IMR-90 (cell line): ENCODE measurements at regions not wholly inside any gene's neighbourhood (a gene's known extent, or its start where the extent isn't known, plus 50 kb on each side); places are given as distances from the start of the nearest gene placed in this dataset.

Experiments
- ATAC-seq: fragments of 200-7000 bp; cut with Tn5 transposase; 2 replicates; pipeline ENCODE4 v1.9.1; 2020; ENCODE audit warnings: low read depth, mild to moderate bottlenecking, moderate library complexity
- BruUV-seq: library from RNA; stranded (reverse); fragments of 400-500 nt; replicated peaks from 2 replicates; lab custom pipeline; 2021; lab: Mats Ljungman, UMichigan
- CTCF ChIA-PET: fragments of 300-600 bp; formaldehyde crosslinking; extraction: SDS; loops from one replicate; lab custom pipeline; 2021; ENCODE audit warnings: antibody characterized with exemption; lab: Yijun Ruan, JAX
- POLR2A ChIA-PET: fragments of 300-600 bp; sonication (Branson Sonifier 250); formaldehyde crosslinking; loops from one replicate; lab custom pipeline; 2022; ENCODE audit warnings: antibody characterized with exemption; ENCODE audit not compliant: unreplicated experiment; lab: Charles Lee
- DNase-seq: peaks from one replicate; pipeline ENCODE4 v3.0.0; 2013
- H2AFZ ChIP-seq: replicated peaks from 2 replicates; pipeline ENCODE3; 2013; ENCODE audit warnings: low read length, mild to moderate bottlenecking; ENCODE audit not compliant: poor library complexity
- H2AK5ac ChIP-seq: 2 replicates; pipeline ENCODE4 v1.6.1; 2013; ENCODE audit warnings: low read depth, low read length, inconsistent platforms
- H2AK9ac ChIP-seq: replicated peaks from 2 replicates; pipeline ENCODE3; 2013; ENCODE audit warnings: mild to moderate bottlenecking, low read depth, low read length, moderate library complexity; ENCODE audit not compliant: poor library complexity
- H2BK120ac ChIP-seq: 2 replicates; pipeline ENCODE4 v1.6.1; 2013; ENCODE audit warnings: low read depth, low read length, inconsistent platforms
- H2BK15ac ChIP-seq: 3 replicates; pipeline ENCODE4 v1.6.1; 2013; ENCODE audit warnings: low read depth, low read length, inconsistent platforms
- H2BK20ac ChIP-seq: 2 replicates; pipeline ENCODE4 v1.6.1; 2013; ENCODE audit warnings: low read depth, mild to moderate bottlenecking, inconsistent platforms, low read length, moderate library complexity
- H2BK5ac ChIP-seq: 2 replicates; pipeline ENCODE4 v1.6.1; 2013; ENCODE audit warnings: mild to moderate bottlenecking, low read depth, low read length, inconsistent platforms; ENCODE audit not compliant: poor library complexity, severe bottlenecking
- H3K14ac ChIP-seq: replicated peaks from 2 replicates; pipeline ENCODE4 v1.6.1; 2013; ENCODE audit warnings: low read depth, low read length, inconsistent platforms
- H3K18ac ChIP-seq: 2 replicates; pipeline ENCODE4 v1.6.1; 2013; ENCODE audit warnings: low read depth, low read length, control low read depth
- H3K23ac ChIP-seq: 2 replicates; pipeline ENCODE4 v1.6.1; 2013; ENCODE audit warnings: low read depth, low read length, inconsistent platforms
- H3K27ac ChIP-seq: 2 replicates; pipeline ENCODE4 v1.5.1; 2013; ENCODE audit warnings: mild to moderate bottlenecking, control low read depth, low read length; ENCODE audit not compliant: insufficient read depth
- H3K27me3 ChIP-seq: 2 replicates; pipeline ENCODE4 v1.6.1; 2013; ENCODE audit warnings: low read length; ENCODE audit not compliant: control insufficient read depth, insufficient read depth
- H3K36me3 ChIP-seq: 2 replicates; pipeline ENCODE4 v1.6.1; 2013; ENCODE audit warnings: low read length, mixed read lengths; ENCODE audit not compliant: control insufficient read depth, insufficient read depth
- H3K4ac ChIP-seq: 2 replicates; pipeline ENCODE4 v1.6.1; 2013; ENCODE audit warnings: low read depth, low read length, inconsistent platforms
- H3K4me1 ChIP-seq: 2 replicates; pipeline ENCODE4 v1.6.1; 2013; ENCODE audit warnings: low read length, mixed read lengths; ENCODE audit not compliant: control insufficient read depth, insufficient read depth
- H3K4me2 ChIP-seq: 2 replicates; pipeline ENCODE4 v1.6.1; 2013; ENCODE audit warnings: low read depth, mild to moderate bottlenecking, control low read depth, low read length, moderate library complexity
- H3K4me3 ChIP-seq: 2 replicates; pipeline ENCODE4 v1.5.1; 2013; ENCODE audit warnings: low read depth, mild to moderate bottlenecking, control low read depth, low read length, moderate library complexity; ENCODE audit not compliant: insufficient read depth
- H3K56ac ChIP-seq: 2 replicates; pipeline ENCODE4 v1.6.1; 2013; ENCODE audit warnings: low read length, inconsistent platforms; ENCODE audit not compliant: insufficient read depth; ENCODE audit errors: extremely low read depth
- H3K79me1 ChIP-seq, 2 experiments: 2 replicates each; pipeline ENCODE4 v1.6.1; 2013; ENCODE audit warnings: low read length in 2 of 2, inconsistent platforms in 1 of 2, low read depth in 1 of 2
- H3K9ac ChIP-seq: 2 replicates; pipeline ENCODE4 v1.6.1; 2013; ENCODE audit warnings: low read depth, low read length, control low read depth
- H3K9me1 ChIP-seq: 2 replicates; pipeline ENCODE4 v1.6.1; 2013; ENCODE audit warnings: low read length, inconsistent platforms; ENCODE audit not compliant: insufficient read depth
- H3K9me3 ChIP-seq: 2 replicates; pipeline ENCODE4 v1.6.1; 2013; ENCODE audit warnings: low read length; ENCODE audit not compliant: control insufficient read depth, insufficient read depth
- H4K20me1 ChIP-seq: 2 replicates; pipeline ENCODE4 v1.6.1; 2013; ENCODE audit warnings: low read length, inconsistent platforms; ENCODE audit not compliant: insufficient read depth
- H4K5ac ChIP-seq: 2 replicates; pipeline ENCODE4 v1.6.1; 2013; ENCODE audit warnings: mild to moderate bottlenecking, low read depth, low read length, control low read depth
- H4K8ac ChIP-seq, 2 experiments: 2 replicates each; pipeline ENCODE4 v1.6.1; 2013; ENCODE audit warnings: low read depth in 2 of 2, low read length in 2 of 2, control low read depth in 1 of 2, inconsistent platforms in 1 of 2
- H4K91ac ChIP-seq: 2 replicates; pipeline ENCODE4 v1.6.1; 2013; ENCODE audit warnings: low read depth, low read length, inconsistent platforms; ENCODE audit not compliant: insufficient read depth
- BHLHE40 ChIP-seq: fragments of 150-350 bp; IDR thresholded peaks from 2 replicates; pipeline ENCODE4 v1.6.1; 2016; ENCODE audit warnings: mild to moderate bottlenecking, low read depth, low read length
- CEBPB ChIP-seq: IDR thresholded peaks from 2 replicates; pipeline ENCODE4 v1.6.1; 2012; ENCODE audit warnings: low read depth, low read length, improper control_type of control experiment
- CHD1 ChIP-seq: IDR thresholded peaks from 2 replicates; pipeline ENCODE4 v1.6.1; 2012; ENCODE audit warnings: low read depth, low read length, improper control_type of control experiment
- CTCF ChIP-seq: conservative IDR thresholded peaks from 2 replicates; pipeline ENCODE4 v1.5.1; 2012; ENCODE audit warnings: mild to moderate bottlenecking, low read depth, low read length, improper control_type of control experiment
- ELK1 ChIP-seq: fragments of 150-350 bp; IDR thresholded peaks from 2 replicates; pipeline ENCODE4 v1.6.1; 2016; ENCODE audit warnings: low read depth, mild to moderate bottlenecking, low read length, moderate library complexity, borderline replicate concordance
- FOS ChIP-seq: fragments of 150-350 bp; IDR thresholded peaks from 2 replicates; pipeline ENCODE4 v1.6.1; 2016; ENCODE audit warnings: low read depth, low read length
- MAFK ChIP-seq: IDR thresholded peaks from 2 replicates; pipeline ENCODE4 v1.6.1; 2012; ENCODE audit warnings: low read depth, low read length, improper control_type of control experiment
- MAZ ChIP-seq: IDR thresholded peaks from 2 replicates; pipeline ENCODE4 v1.6.1; 2012; ENCODE audit warnings: low read depth, mild to moderate bottlenecking, low read length, improper control_type of control experiment, moderate library complexity, borderline replicate concordance
- MXI1 ChIP-seq: IDR thresholded peaks from 2 replicates; pipeline ENCODE4 v1.6.1; 2012; ENCODE audit warnings: low read depth, mild to moderate bottlenecking, low read length, moderate library complexity, borderline replicate concordance
- NFE2L2 ChIP-seq: fragments of 150-350 bp; IDR thresholded peaks from 2 replicates; pipeline ENCODE4 v1.6.1; 2016; ENCODE audit warnings: low read depth, mild to moderate bottlenecking, low read length
- POLR2A ChIP-seq: IDR thresholded peaks from 2 replicates; pipeline ENCODE4 v1.6.1; 2012; ENCODE audit warnings: mild to moderate bottlenecking, low read depth, low read length
- RAD21 ChIP-seq: IDR thresholded peaks from 2 replicates; pipeline ENCODE4 v1.6.1; 2012; ENCODE audit warnings: low read length, improper control_type of control experiment
- RCOR1 ChIP-seq: IDR thresholded peaks from 2 replicates; pipeline ENCODE4 v1.6.1; 2012; ENCODE audit warnings: mild to moderate bottlenecking, low read length, improper control_type of control experiment; ENCODE audit not compliant: insufficient replicate concordance
- RFX5 ChIP-seq: IDR thresholded peaks from 2 replicates; pipeline ENCODE4 v1.8.0; 2012; ENCODE audit warnings: low read depth, mild to moderate bottlenecking, low read length, moderate library complexity
- SMC3 ChIP-seq: fragments of 150-350 bp; IDR thresholded peaks from 2 replicates; pipeline ENCODE4 v1.6.1; 2016; ENCODE audit warnings: low read depth, mild to moderate bottlenecking, antibody characterized with exemption, low read length, moderate library complexity
- USF2 ChIP-seq: fragments of 150-350 bp; IDR thresholded peaks from 2 replicates; pipeline ENCODE4 v1.6.1; 2017; ENCODE audit warnings: mild to moderate bottlenecking, antibody characterized with exemption, low read length, low read depth
- WGBS, 2 experiments: methylation state at CpG; one replicate each; pipeline versions ENCODE4 v1.1.5 to v1.1.7; 2013; ENCODE audit warnings: missing lambda C conversion rate in 2 of 2; ENCODE audit not compliant: insufficient read length in 1 of 2; ENCODE audit errors: extremely low coverage in 2 of 2; 5-methylcytosine and 5-hydroxymethylcytosine counted together
- dilution Hi-C: fragments of 300-500 bp; cut with HindIII; formaldehyde crosslinking; loops from one replicate; pipeline ENCODE4 v1.14.3; 2018; ENCODE audit warnings: low sequenced_read_pairs; ENCODE audit not compliant: unreplicated experiment
- in situ Hi-C: fragments of 300-500 bp; cut with MboI; formaldehyde crosslinking; loops from 3 replicates; pipeline ENCODE4 v1.14.3; 2019; ENCODE audit warnings: low sequenced_read_pairs, inconsistent platforms, mixed read lengths
- intact Hi-C: fragments of 100-400 bp; cut with micrococcal nuclease; formaldehyde crosslinking; loops from 2 replicates; pipeline ENCODE4 v1.10.0; 2022

GRCh38 chr5:39700523-39700922, 275.7 kb upstream of the DAB2 start:
- H4K20me1 ChIP-seq = no peaks in the 10 kb centered on the region
- no peak overlapping the region for H4K5ac ChIP-seq
- H3K27me3 ChIP-seq = no peaks in the 10 kb centered on the region
- H3K79me1 ChIP-seq = no peaks in the 10 kb centered on the region
- intact Hi-C loops = no loop called here
- H4K91ac ChIP-seq = no peak overlapping the region
- no peak overlapping the region for H3K9ac ChIP-seq
- WGBS, 2 experiments = no CpG with 5 or more reads among the region's 1 CpG
- CTCF ChIA-PET = interaction anchor here (1.3 kb wide), 1 partner anchor 16 kb away, joined by 4 read pairs; no protein-coding TSS in a partner anchor
- no peak overlapping the region for H3K56ac ChIP-seq
- H2AFZ ChIP-seq = no peak overlapping the region
- no peaks in the 10 kb centered on the region for H3K9me3 ChIP-seq
- H3K4me1 ChIP-seq = no peaks in the 10 kb centered on the region
- in situ Hi-C loops = no loop called here
- dilution Hi-C loops = no loop called here
- no peak overlapping the region for H3K18ac ChIP-seq
- no peaks in the 10 kb centered on the region for H3K36me3 ChIP-seq
- DNase-seq (no peak), ATAC-seq (no peak)
- no peak overlapping the region for H4K8ac ChIP-seq
- no peak overlapping the region for H2BK120ac ChIP-seq
- no peak overlapping the region for H2BK15ac ChIP-seq
- H3K27ac ChIP-seq = no peak overlapping the region
- no peak overlapping the region for H3K4me2 ChIP-seq
- no peak overlapping the region for H2AK5ac ChIP-seq
- no peak overlapping the region for H3K4me3 ChIP-seq
- no peak overlapping the region for H3K14ac ChIP-seq
- H3K4ac ChIP-seq = no peak overlapping the region
- BruUV-seq = no TSS peak
- H3K9me1 ChIP-seq = no peaks in the 10 kb centered on the region
- TF ChIP-seq RFX5 = no peak
- TF ChIP-seq MXI1 = no peak
- TF ChIP-seq POLR2A = no peak
- no peak for TF ChIP-seq CEBPB
- no peak for TF ChIP-seq MAZ
- TF ChIP-seq RCOR1 = no peak
- TF ChIP-seq FOS = no peak
- no peak for TF ChIP-seq CHD1
- TF ChIP-seq NFE2L2 = no peak
- no peak for TF ChIP-seq MAFK
- TF ChIP-seq SMC3 = no peak
- TF ChIP-seq BHLHE40 = no peak
- TF ChIP-seq RAD21 = no peak
- no peak for TF ChIP-seq ELK1
- no peak for TF ChIP-seq USF2
- no peak for TF ChIP-seq CTCF
- no peak overlapping the region for H2BK20ac ChIP-seq
- POLR2A ChIA-PET = no interaction called here
- no peak overlapping the region for H2BK5ac ChIP-seq
- H2AK9ac ChIP-seq = no peak overlapping the region
- no peak overlapping the region for H3K23ac ChIP-seq
